Ureter (tissue), 1 donor: ENCODE measurements at regions not wholly inside any gene's neighbourhood (a gene's known extent, or its start where the extent isn't known, plus 50 kb on each side); places are given as distances from the start of the nearest gene placed in this dataset.

ENCODE experiments used
- DNase-seq: peaks from one replicate; pipeline ENCODE4 v3.0.0-alpha.2; 2020; ENCODE audit warnings: low spot score
- donor health status: DM: yes; HTN: yes; CAD: no.

- DNase-seq = no peak
Observed at GRCh38 chr2:128745946-128746345, 427.3 kb upstream of the HS6ST1 start.

- no peak for DNase-seq
Observed at GRCh38 chr2:128746356-128746755, 427.7 kb upstream of the HS6ST1 start.

GRCh38 chr2:128748336-128748735 lies 429.7 kb upstream of the HS6ST1 start:
- DNase-seq = no peak

GRCh38 chr2:128748835-128749605 lies 430.4 kb upstream of the HS6ST1 start:
- DNase-seq = no peak

- no peak for DNase-seq
Observed at GRCh38 chr2:128750328-128751165, 431.9 kb upstream of the HS6ST1 start.

GRCh38 chr2:128751746-128752145 lies 433.1 kb upstream of the HS6ST1 start:
- no peak for DNase-seq

GRCh38 chr2:128752691-128753263 lies 434.1 kb upstream of the HS6ST1 start:
- DNase-seq = no peak

GRCh38 chr2:128753321-128753720 lies 434.7 kb upstream of the HS6ST1 start:
- no peak for DNase-seq

GRCh38 chr2:128753800-128754199 lies 435.1 kb upstream of the HS6ST1 start:
- no peak for DNase-seq

- DNase-seq = no peak
Observed at GRCh38 chr2:128754246-128754724, 435.6 kb upstream of the HS6ST1 start.

GRCh38 chr2:128755695-128756364 lies 437.2 kb upstream of the HS6ST1 start:
- no peak for DNase-seq

GRCh38 chr2:128756365-128756717 lies 437.7 kb upstream of the HS6ST1 start:
- no peak for DNase-seq

- DNase-seq = no peak
Observed at GRCh38 chr2:128765811-128766210, 447.1 kb upstream of the HS6ST1 start.

GRCh38 chr2:128768041-128768440 lies 449.4 kb upstream of the HS6ST1 start:
- DNase-seq = no peak

GRCh38 chr2:128769457-128770142 lies 450.9 kb upstream of the HS6ST1 start:
- no peak for DNase-seq

- DNase-seq = no peak
Observed at GRCh38 chr2:128770143-128771085, 451.7 kb upstream of the HS6ST1 start.

GRCh38 chr2:128771401-128771800 lies 452.7 kb upstream of the HS6ST1 start:
- no peak for DNase-seq

- no peak for DNase-seq
Observed at GRCh38 chr2:128772671-128773070, 454.0 kb upstream of the HS6ST1 start.

GRCh38 chr2:128773641-128774319 lies 455.1 kb upstream of the HS6ST1 start:
- DNase-seq = no peak
